HCT116 (cell line): ENCODE measurements at regions not wholly inside any gene's neighbourhood (a gene's known extent, or its start where the extent isn't known, plus 50 kb on each side); places are given as distances from the start of the nearest gene placed in this dataset.

ENCODE experiments used
- ATAC-seq: fragments of 200-7000 bp; cut with Tn5 transposase; 2 replicates; pipeline ENCODE4 v1.9.1; 2020; ENCODE audit warnings: mild to moderate bottlenecking, moderate library complexity
- BruUV-seq: library from RNA; stranded (reverse); fragments of 400-500 nt; replicated peaks from 2 replicates; lab custom pipeline; 2021; lab: Mats Ljungman, UMichigan
- CTCF ChIA-PET: fragments of 300-600 bp; sonication (Branson Sonifier 250); formaldehyde crosslinking; loops from one replicate; lab custom pipeline; 2021; ENCODE audit warnings: antibody characterized with exemption; lab: Charles Lee
- POLR2A ChIA-PET: fragments of 300-600, 350-600 bp; sonication (Branson Sonifier 250); formaldehyde crosslinking; loops from one replicate; lab custom pipeline; 2021; ENCODE audit warnings: antibody characterized with exemption; lab: Charles Lee
- RAD21 ChIA-PET, 2 experiments: fragments of 300-600 bp; sonication (Branson Sonifier 250); formaldehyde crosslinking; loops; one replicate each; lab custom pipeline; 2023; ENCODE audit warnings: low total read pairs in 2 of 2; ENCODE audit not compliant: uncharacterized antibody in 2 of 2, unreplicated experiment in 2 of 2, low non-redundant PET in 1 of 2; lab: Charles Lee
- DNase-seq: peaks from one replicate; pipeline ENCODE4 v3.0.0-alpha.2; 2010; ENCODE audit warnings: low read depth, low spot score
- H2AFZ ChIP-seq: fragments of 200-600 bp; shearing (Covaris generic), sonication (generic); 2 replicates; pipeline ENCODE4 v1.6.1; 2017; ENCODE audit warnings: low read depth, mixed run types, mixed read lengths, antibody characterized with exemption, low read length; ENCODE audit not compliant: poor library complexity, severe bottlenecking
- H3K27ac ChIP-seq: 2 replicates; pipeline ENCODE4 v1.5.1; 2012; ENCODE audit warnings: low read depth, low read length
- H3K27me3 ChIP-seq: fragments of 200-600 bp; sonication (generic); 2 replicates; pipeline ENCODE4 v1.6.1; 2016; ENCODE audit warnings: mixed run types, low read length, mixed read lengths; ENCODE audit not compliant: insufficient read depth
- H3K36me3 ChIP-seq, 2 experiments: fragments of 200-500 bp in 1 of 2; fragments of 200-600 bp in 1 of 2; sonication (Bioruptor generic) in 1 of 2; sonication (generic) in 1 of 2; 2 replicates each; pipeline versions ENCODE4 v1.5.1 to v1.6.1; 2014 to 2016; ENCODE audit warnings: low read length in 2 of 2, inconsistent platforms in 1 of 2, mixed read lengths in 1 of 2, mixed run types in 1 of 2; ENCODE audit not compliant: insufficient read depth in 2 of 2, control insufficient read depth in 1 of 2
- H3K4me1 ChIP-seq, 2 experiments: fragments of 200-600 bp in 1 of 2; sonication (generic) in 1 of 2; 2 replicates each; pipeline versions ENCODE4 v1.5.1 to v1.6.1; 2012 to 2017; ENCODE audit warnings: low read length in 2 of 2, inconsistent platforms in 1 of 2, mild to moderate bottlenecking in 1 of 2, mixed read lengths in 1 of 2, mixed run types in 1 of 2, moderate library complexity in 1 of 2; ENCODE audit not compliant: insufficient read depth in 2 of 2, control insufficient read depth in 1 of 2
- H3K4me2 ChIP-seq: fragments of 200-600 bp; sonication (generic); 2 replicates; pipeline ENCODE4 v1.6.1; 2017; ENCODE audit warnings: mixed run types, low read length, mixed read lengths
- H3K4me3 ChIP-seq, 2 experiments: fragments of 200-600 bp in 1 of 2; sonication (generic) in 1 of 2; replicated peaks in 1 of 2; 2 replicates each; pipeline ENCODE4 v1.5.1; 2011 to 2016; ENCODE audit warnings: low read length in 2 of 2, control low read depth in 1 of 2, low read depth in 1 of 2, mild to moderate bottlenecking in 1 of 2, mixed read lengths in 1 of 2, mixed run types in 1 of 2
- H3K79me2 ChIP-seq: fragments of 200-600 bp; sonication (generic); 2 replicates; pipeline ENCODE4 v1.6.1; 2017; ENCODE audit warnings: mild to moderate bottlenecking, mixed run types, low read length, moderate library complexity, mixed read lengths; ENCODE audit not compliant: insufficient read depth
- H3K9ac ChIP-seq: fragments of 200-600 bp; sonication (generic); 2 replicates; pipeline ENCODE4 v1.6.1; 2016; ENCODE audit warnings: low read length, mixed read lengths
- H3K9me2 ChIP-seq: fragments of 200-600 bp; sonication (generic), shearing (Covaris generic); 2 replicates; pipeline ENCODE4 v1.6.1; 2017; ENCODE audit warnings: mixed run types, mild to moderate bottlenecking, moderate library complexity; ENCODE audit not compliant: insufficient read depth
- H3K9me3 ChIP-seq, 2 experiments: fragments of 200-500 bp in 1 of 2; fragments of 200-600 bp in 1 of 2; sonication (Bioruptor generic) in 1 of 2; sonication (generic) in 1 of 2; 2 replicates each; pipeline ENCODE4 v1.6.1; 2014 to 2017; ENCODE audit warnings: low read length in 2 of 2, mixed read lengths in 2 of 2, inconsistent platforms in 1 of 2, low read depth in 1 of 2, mild to moderate bottlenecking in 1 of 2, mixed run types in 1 of 2, moderate library complexity in 1 of 2; ENCODE audit not compliant: control insufficient read depth in 1 of 2, insufficient read depth in 1 of 2
- H4K20me1 ChIP-seq: fragments of 200-600 bp; sonication (generic), shearing (Covaris generic); 2 replicates; pipeline ENCODE4 v1.6.1; 2017; ENCODE audit warnings: mixed run types, mild to moderate bottlenecking, moderate library complexity; ENCODE audit not compliant: insufficient read depth
- FOSL1 ChIP-seq: IDR thresholded peaks from 2 replicates; pipeline ENCODE4 v1.6.1; 2012; ENCODE audit warnings: low read depth
- JUND ChIP-seq: IDR thresholded peaks from 2 replicates; pipeline ENCODE4 v1.6.1; 2012
- TCF7L2 ChIP-seq: IDR thresholded peaks from 2 replicates; pipeline ENCODE4 v1.7.0; 2011; ENCODE audit warnings: borderline replicate concordance, inconsistent platforms; ENCODE audit not compliant: insufficient read depth, insufficient read length; ENCODE audit errors: extremely low read depth
- YY1 ChIP-seq: IDR thresholded peaks from 2 replicates; pipeline ENCODE4 v1.6.1; 2011; ENCODE audit warnings: low read length, low read depth, moderate library complexity, mild to moderate bottlenecking; ENCODE audit not compliant: insufficient replicate concordance; ENCODE audit errors: extremely low read depth
- ZFX ChIP-seq: fragments of 450-650 bp; IDR thresholded peaks from 2 replicates; pipeline ENCODE4 v1.6.1; 2017
- ZNF274 ChIP-seq: fragments of 200-500 bp; sonication (Bioruptor generic); IDR thresholded peaks from 2 replicates; pipeline ENCODE4 v1.6.1; 2014; ENCODE audit warnings: mild to moderate bottlenecking, low read depth, low read length, inconsistent platforms
- intact Hi-C: fragments of 100-400 bp; cut with micrococcal nuclease; formaldehyde crosslinking; loops from 2 replicates; pipeline ENCODE4 v1.10.0; 2022
- TF ChIP-seq, protein P1 (sequence below): IDR thresholded peaks from 2 replicates; pipeline ENCODE4 v1.6.1; 2012; ENCODE audit warnings: low read depth
- TF ChIP-seq, protein P2 (sequence below): IDR thresholded peaks from 2 replicates; pipeline ENCODE4 v1.6.1; 2011; ENCODE audit warnings: mild to moderate bottlenecking, low read length, moderate library complexity; ENCODE audit not compliant: insufficient replicate concordance; ENCODE audit errors: extremely low read depth

DNA sequence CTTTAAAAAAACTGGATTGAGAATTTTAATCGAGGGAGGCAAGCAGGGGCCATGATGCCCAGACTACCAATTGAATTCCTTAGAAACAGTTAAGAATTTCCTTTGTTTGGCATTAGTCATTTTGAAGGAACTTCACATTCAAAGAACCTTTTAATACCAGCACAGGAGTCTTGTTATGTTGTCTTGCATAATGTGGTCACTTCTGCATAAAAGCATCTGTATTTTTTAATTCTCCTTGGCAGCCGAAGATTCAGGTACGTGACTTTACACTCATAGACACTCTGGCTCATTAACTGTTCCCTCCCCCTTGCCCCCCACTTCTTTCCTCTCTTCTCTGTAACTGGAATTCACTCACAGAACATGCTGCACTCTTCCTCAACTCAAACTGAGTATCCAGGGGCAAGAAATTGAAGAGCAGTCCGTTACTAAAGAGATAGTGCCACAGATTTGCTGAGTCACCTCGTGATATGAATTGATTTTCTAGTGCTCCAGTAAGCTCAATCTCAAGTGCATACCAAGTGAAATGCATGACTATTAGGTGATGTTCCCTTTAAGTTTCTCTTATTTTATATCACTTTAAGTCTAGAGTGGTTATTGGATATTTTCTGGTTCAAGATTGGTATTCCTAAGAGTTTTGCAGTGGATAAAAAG, 572.2 kb upstream of the SOX9 start:
- RAD21 ChIA-PET: no interaction called here
- H4K20me1 ChIP-seq: no peaks in the 10 kb centered on the region
- no peak for ATAC-seq
- no peak for DNase-seq
- H3K36me3 ChIP-seq: no peaks in the 10 kb centered on the region
- no peaks in the 10 kb centered on the region for H3K4me1 ChIP-seq
- POLR2A ChIA-PET: no interaction called here
- no peaks in the 10 kb centered on the region for H3K79me2 ChIP-seq
- H3K9ac ChIP-seq: no peak overlapping the region
- no peaks in the 10 kb centered on the region for H3K9me2 ChIP-seq
- CTCF ChIA-PET: no interaction called here
- no peak overlapping the region for H2AFZ ChIP-seq
- no peak overlapping the region for H3K4me3 ChIP-seq
- no peaks in the 10 kb centered on the region for H3K9me3 ChIP-seq
- TF ChIP-seq, protein P1, sequence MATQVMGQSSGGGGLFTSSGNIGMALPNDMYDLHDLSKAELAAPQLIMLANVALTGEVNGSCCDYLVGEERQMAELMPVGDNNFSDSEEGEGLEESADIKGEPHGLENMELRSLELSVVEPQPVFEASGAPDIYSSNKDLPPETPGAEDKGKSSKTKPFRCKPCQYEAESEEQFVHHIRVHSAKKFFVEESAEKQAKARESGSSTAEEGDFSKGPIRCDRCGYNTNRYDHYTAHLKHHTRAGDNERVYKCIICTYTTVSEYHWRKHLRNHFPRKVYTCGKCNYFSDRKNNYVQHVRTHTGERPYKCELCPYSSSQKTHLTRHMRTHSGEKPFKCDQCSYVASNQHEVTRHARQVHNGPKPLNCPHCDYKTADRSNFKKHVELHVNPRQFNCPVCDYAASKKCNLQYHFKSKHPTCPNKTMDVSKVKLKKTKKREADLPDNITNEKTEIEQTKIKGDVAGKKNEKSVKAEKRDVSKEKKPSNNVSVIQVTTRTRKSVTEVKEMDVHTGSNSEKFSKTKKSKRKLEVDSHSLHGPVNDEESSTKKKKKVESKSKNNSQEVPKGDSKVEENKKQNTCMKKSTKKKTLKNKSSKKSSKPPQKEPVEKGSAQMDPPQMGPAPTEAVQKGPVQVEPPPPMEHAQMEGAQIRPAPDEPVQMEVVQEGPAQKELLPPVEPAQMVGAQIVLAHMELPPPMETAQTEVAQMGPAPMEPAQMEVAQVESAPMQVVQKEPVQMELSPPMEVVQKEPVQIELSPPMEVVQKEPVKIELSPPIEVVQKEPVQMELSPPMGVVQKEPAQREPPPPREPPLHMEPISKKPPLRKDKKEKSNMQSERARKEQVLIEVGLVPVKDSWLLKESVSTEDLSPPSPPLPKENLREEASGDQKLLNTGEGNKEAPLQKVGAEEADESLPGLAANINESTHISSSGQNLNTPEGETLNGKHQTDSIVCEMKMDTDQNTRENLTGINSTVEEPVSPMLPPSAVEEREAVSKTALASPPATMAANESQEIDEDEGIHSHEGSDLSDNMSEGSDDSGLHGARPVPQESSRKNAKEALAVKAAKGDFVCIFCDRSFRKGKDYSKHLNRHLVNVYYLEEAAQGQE: no peak
- no peaks in the 10 kb centered on the region for H3K27me3 ChIP-seq
- intact Hi-C loops: no loop called here
- BruUV-seq: no TSS peak
- no peak overlapping the region for H3K4me2 ChIP-seq
- H3K27ac ChIP-seq: no peak overlapping the region

DNA sequence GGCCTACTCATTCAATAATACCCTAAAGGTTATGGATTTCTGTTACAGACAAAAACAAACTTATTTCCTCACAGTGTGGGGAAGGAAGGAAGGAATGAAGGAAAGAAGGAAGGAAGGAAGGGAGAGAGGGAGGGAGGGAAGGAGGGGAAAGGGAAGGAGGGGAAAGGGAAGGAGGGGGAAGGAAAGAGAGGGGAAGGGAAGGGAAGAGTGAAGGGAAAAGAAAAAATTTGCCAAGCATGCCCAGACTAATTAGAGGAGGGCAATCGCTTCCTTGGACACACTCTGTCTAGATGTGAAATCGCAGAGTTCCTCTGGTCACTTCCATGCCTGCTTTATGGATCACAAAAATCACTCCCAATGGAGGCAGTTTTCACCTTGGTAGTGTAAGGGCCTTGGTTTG, 570.1 kb upstream of the SOX9 start:
- CTCF ChIA-PET: no interaction called here
- BruUV-seq: no TSS peak
- TF ChIP-seq, protein P1: no peak
- TF ChIP-seq, protein P2, sequence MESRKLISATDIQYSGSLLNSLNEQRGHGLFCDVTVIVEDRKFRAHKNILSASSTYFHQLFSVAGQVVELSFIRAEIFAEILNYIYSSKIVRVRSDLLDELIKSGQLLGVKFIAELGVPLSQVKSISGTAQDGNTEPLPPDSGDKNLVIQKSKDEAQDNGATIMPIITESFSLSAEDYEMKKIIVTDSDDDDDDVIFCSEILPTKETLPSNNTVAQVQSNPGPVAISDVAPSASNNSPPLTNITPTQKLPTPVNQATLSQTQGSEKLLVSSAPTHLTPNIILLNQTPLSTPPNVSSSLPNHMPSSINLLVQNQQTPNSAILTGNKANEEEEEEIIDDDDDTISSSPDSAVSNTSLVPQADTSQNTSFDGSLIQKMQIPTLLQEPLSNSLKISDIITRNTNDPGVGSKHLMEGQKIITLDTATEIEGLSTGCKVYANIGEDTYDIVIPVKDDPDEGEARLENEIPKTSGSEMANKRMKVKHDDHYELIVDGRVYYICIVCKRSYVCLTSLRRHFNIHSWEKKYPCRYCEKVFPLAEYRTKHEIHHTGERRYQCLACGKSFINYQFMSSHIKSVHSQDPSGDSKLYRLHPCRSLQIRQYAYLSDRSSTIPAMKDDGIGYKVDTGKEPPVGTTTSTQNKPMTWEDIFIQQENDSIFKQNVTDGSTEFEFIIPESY: no peak
- no peak for TF ChIP-seq TCF7L2
- no peak for TF ChIP-seq FOSL1
- TF ChIP-seq JUND: no peak
- no peak for TF ChIP-seq ZFX
- no peak for TF ChIP-seq ZNF274
- TF ChIP-seq YY1: no peak

More for the DNA sequence above, 570.1 kb upstream of the SOX9 start:
- Histone ChIP-seq H3K4me2 (no peak overlapping the region), H3K9me2 (no peaks in the 10 kb centered on the region), H3K27ac (no peak overlapping the region), H4K20me1 (no peaks in the 10 kb centered on the region), H3K79me2 (no peaks in the 10 kb centered on the region), H3K4me1 (no peaks in the 10 kb centered on the region), H2AFZ (no peak overlapping the region), H3K9me3 (no peaks in the 10 kb centered on the region), H3K27me3 (no peaks in the 10 kb centered on the region), H3K4me3 (no peak overlapping the region), H3K36me3 (no peaks in the 10 kb centered on the region), H3K9ac (no peak overlapping the region)
- ATAC-seq (no peak), DNase-seq (no peak)
- ChIA-PET RAD21 (no interaction called here), POLR2A (no interaction called here)
- intact Hi-C loops: no loop called here
